ENCODE measurements at regions not wholly inside any gene's neighbourhood (a gene's known extent, or its start where the extent isn't known, plus 50 kb on each side); places are given as distances from the start of the nearest gene placed in this dataset.

- no peak for TF ChIP-seq SNAPC5 (CRISPR knock-in tag; IDR thresholded peaks at IDR 0.05; ENCODE audit: borderline replicate concordance)
- no peak for TF ChIP-seq ZNF354B (CRISPR knock-in tag; IDR thresholded peaks at IDR 0.05)
- TF ChIP-seq, protein P1, sequence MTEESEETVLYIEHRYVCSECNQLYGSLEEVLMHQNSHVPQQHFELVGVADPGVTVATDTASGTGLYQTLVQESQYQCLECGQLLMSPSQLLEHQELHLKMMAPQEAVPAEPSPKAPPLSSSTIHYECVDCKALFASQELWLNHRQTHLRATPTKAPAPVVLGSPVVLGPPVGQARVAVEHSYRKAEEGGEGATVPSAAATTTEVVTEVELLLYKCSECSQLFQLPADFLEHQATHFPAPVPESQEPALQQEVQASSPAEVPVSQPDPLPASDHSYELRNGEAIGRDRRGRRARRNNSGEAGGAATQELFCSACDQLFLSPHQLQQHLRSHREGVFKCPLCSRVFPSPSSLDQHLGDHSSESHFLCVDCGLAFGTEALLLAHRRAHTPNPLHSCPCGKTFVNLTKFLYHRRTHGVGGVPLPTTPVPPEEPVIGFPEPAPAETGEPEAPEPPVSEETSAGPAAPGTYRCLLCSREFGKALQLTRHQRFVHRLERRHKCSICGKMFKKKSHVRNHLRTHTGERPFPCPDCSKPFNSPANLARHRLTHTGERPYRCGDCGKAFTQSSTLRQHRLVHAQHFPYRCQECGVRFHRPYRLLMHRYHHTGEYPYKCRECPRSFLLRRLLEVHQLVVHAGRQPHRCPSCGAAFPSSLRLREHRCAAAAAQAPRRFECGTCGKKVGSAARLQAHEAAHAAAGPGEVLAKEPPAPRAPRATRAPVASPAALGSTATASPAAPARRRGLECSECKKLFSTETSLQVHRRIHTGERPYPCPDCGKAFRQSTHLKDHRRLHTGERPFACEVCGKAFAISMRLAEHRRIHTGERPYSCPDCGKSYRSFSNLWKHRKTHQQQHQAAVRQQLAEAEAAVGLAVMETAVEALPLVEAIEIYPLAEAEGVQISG (CRISPR knock-in tag; IDR thresholded peaks at IDR 0.05) = no peak
- TF ChIP-seq U2AF1 (optimal IDR thresholded peaks at IDR 0.05; ENCODE audit: low read depth, low read length) = no peak
- no peak for TF ChIP-seq SIN3B (IDR thresholded peaks at IDR 0.05; ENCODE audit: low read length)
- no peak for TF ChIP-seq ZBTB7A (CRISPR knock-in tag; IDR thresholded peaks at IDR 0.05)
- TF ChIP-seq, protein P2, sequence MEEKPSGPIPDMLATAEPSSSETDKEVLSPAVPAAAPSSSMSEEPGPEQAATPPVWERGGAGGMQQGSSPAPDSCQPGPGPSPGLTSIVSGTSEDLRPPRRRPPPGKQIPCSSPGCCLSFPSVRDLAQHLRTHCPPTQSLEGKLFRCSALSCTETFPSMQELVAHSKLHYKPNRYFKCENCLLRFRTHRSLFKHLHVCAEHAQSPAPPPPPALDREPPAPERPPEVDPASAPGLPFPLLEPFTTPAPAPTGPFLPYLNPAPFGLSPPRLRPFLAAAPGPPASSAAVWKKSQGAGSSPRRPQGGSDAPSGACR (CRISPR knock-in tag; IDR thresholded peaks at IDR 0.05) = no peak
- TF ChIP-seq ERF (CRISPR knock-in tag; IDR thresholded peaks at IDR 0.05) = no peak
- no peak for TF ChIP-seq ZHX1 (CRISPR knock-in tag; IDR thresholded peaks at IDR 0.05; ENCODE audit: low read depth)
Measured at GRCh38 chr3:180246688-180247195, 210.0 kb upstream of the PEX5L start (continued).
